Stimulated activated CD4-positive, alpha-beta T cell treated with anti-CD3 and anti-CD28 coated beads, Interleukin-1b, Interleukin-23, amount 100 ng/mL, for 24 hours (primary cell): ENCODE measurements at regions not wholly inside any gene's neighbourhood (a gene's known extent, or its start where the extent isn't known, plus 50 kb on each side); places are given as distances from the start of the nearest gene placed in this dataset.

Experiments used
- DNase-seq, 4 experiments: peaks; one replicate each; pipeline ENCODE4 v3.0.0-alpha.2; 2020; ENCODE audit warnings: low read depth in 4 of 4, low spot score in 1 of 4

GRCh38 chr12:131609762-131610161 is 101.1 kb upstream of the SFSWAP start:
- DNase-seq: no peak

GRCh38 chr12:131610181-131610580 is 100.7 kb upstream of the SFSWAP start:
- no peak for DNase-seq

- DNase-seq: no peak
Measured at GRCh38 chr12:131610891-131611290, 100.0 kb upstream of the SFSWAP start.

GRCh38 chr12:131611416-131612091 is 99.3 kb upstream of the SFSWAP start:
- DNase-seq: no peak

GRCh38 chr12:131612092-131612755 is 98.7 kb upstream of the SFSWAP start:
- DNase-seq: no peak

GRCh38 chr12:131613186-131613585 is 97.7 kb upstream of the SFSWAP start:
- no peak for DNase-seq

- DNase-seq: no peak
Measured at GRCh38 chr12:131613678-131614077, 97.2 kb upstream of the SFSWAP start.

- no peak for DNase-seq
Measured at GRCh38 chr12:131615326-131616042, 95.4 kb upstream of the SFSWAP start.

GRCh38 chr12:131616043-131616700 is 94.7 kb upstream of the SFSWAP start:
- no peak for DNase-seq

GRCh38 chr12:131616738-131617137 is 94.2 kb upstream of the SFSWAP start:
- no peak for DNase-seq

- DNase-seq: no peak
Measured at GRCh38 chr12:131617179-131617578, 93.7 kb upstream of the SFSWAP start.

GRCh38 chr12:131617596-131618302 is 93.1 kb upstream of the SFSWAP start:
- DNase-seq: no peak

GRCh38 chr12:131618303-131618658 is 92.6 kb upstream of the SFSWAP start:
- no peak for DNase-seq

GRCh38 chr12:131618701-131619100 is 92.2 kb upstream of the SFSWAP start:
- no peak for DNase-seq

GRCh38 chr12:131619106-131619642 is 91.7 kb upstream of the SFSWAP start:
- DNase-seq: no peak

- no peak for DNase-seq
Measured at GRCh38 chr12:131619736-131620506, 91.0 kb upstream of the SFSWAP start.

GRCh38 chr12:131620520-131620919 is 90.4 kb upstream of the SFSWAP start:
- no peak for DNase-seq

- DNase-seq: no peak
Measured at GRCh38 chr12:131620946-131621681, 89.8 kb upstream of the SFSWAP start.

GRCh38 chr12:131621701-131622421 is 89.0 kb upstream of the SFSWAP start:
- DNase-seq: no peak
